A549 (cell line): ENCODE measurements at regions not wholly inside any gene's neighbourhood (a gene's known extent, or its start where the extent isn't known, plus 50 kb on each side); places are given as distances from the start of the nearest gene placed in this dataset.

Source experiments
- ATAC-seq, 2 experiments: fragments of 200-7000 bp in 1 of 2; fragments of >200 bp in 1 of 2; cut with Nextera tagmentation in 1 of 2; cut with Tn5 transposase in 1 of 2; 3 replicates each; pipeline versions ENCODE4 v1.8.0 to v1.9.1; 2018 to 2020; ENCODE audit warnings: mild to moderate bottlenecking in 1 of 2, moderate library complexity in 1 of 2
- CTCF ChIA-PET: fragments of 300-600 bp; sonication (Branson Sonifier 250); formaldehyde crosslinking; extraction: SDS; loops from one replicate; lab custom pipeline; 2021; ENCODE audit warnings: antibody characterized with exemption, inconsistent platforms; lab: Yijun Ruan, JAX
- POLR2A ChIA-PET: fragments of 350-600 bp; formaldehyde crosslinking; extraction: SDS; loops from one replicate; lab custom pipeline; 2021; ENCODE audit warnings: antibody characterized with exemption, inconsistent platforms; lab: Yijun Ruan, JAX
- DNase-seq, 2 experiments: peaks; one replicate each; pipeline versions ENCODE4 v3.0.0 to v3.0.0-alpha.2; 2011 to 2016; ENCODE audit warnings: low read depth in 1 of 2, low spot score in 1 of 2
- FAIRE-seq: peaks from 2 replicates; lab custom pipeline; 2011; peaks lifted over from hg19 to GRCh38; lab: Jason Lieb, UNC
- H3K27ac ChIP-seq, 2 experiments: fragments of >200 bp; sonication (Bioruptor Twin); formaldehyde crosslinking; 3 replicates each; pipeline ENCODE4 v1.5.1; 2016 to 2017
- H3K4me1 ChIP-seq: fragments of >200 bp; sonication (Bioruptor Twin); formaldehyde crosslinking; 3 replicates; pipeline ENCODE4 v1.6.1; 2016
- H3K4me2 ChIP-seq: fragments of >200 bp; sonication (Bioruptor Twin); formaldehyde crosslinking; 3 replicates; pipeline ENCODE4 v1.6.1; 2016
- H3K4me3 ChIP-seq: fragments of >200 bp; sonication (Bioruptor Twin); formaldehyde crosslinking; 3 replicates; pipeline ENCODE4 v1.5.1; 2016
- H3K9me3 ChIP-seq: fragments of >200 bp; sonication (Bioruptor Twin); formaldehyde crosslinking; 3 replicates; pipeline ENCODE4 v1.6.1; 2016
- ATOH8 ChIP-seq: fragments of 250-450 bp; sonication (Bioruptor Pico); IDR thresholded peaks from 2 replicates; pipeline ENCODE4 v1.5.0; 2020; ENCODE audit warnings: low read depth, mild to moderate bottlenecking, moderate library complexity
- CBX2 ChIP-seq: fragments of 200-600 bp; sonication (generic); IDR thresholded peaks from 2 replicates; pipeline ENCODE4 v1.6.1; 2016; ENCODE audit warnings: low read depth, mild to moderate bottlenecking, borderline replicate concordance
- CEBPB ChIP-seq, 2 experiments: fragments of >200 bp in 1 of 2; sonication (Bioruptor Twin) in 1 of 2; formaldehyde crosslinking in 1 of 2; IDR thresholded peaks; 2 replicates each; pipeline ENCODE4 v1.6.1; 2012 to 2016
- EHMT2 ChIP-seq: fragments of 200-600 bp; sonication (generic); IDR thresholded peaks from 2 replicates; pipeline ENCODE4 v1.6.1; 2016; ENCODE audit warnings: antibody characterized with exemption, low read depth, mild to moderate bottlenecking, moderate library complexity
- ELK1 ChIP-seq: fragments of 150-350 bp; IDR thresholded peaks from 2 replicates; pipeline ENCODE4 v1.6.1; 2014; ENCODE audit warnings: low read depth, mild to moderate bottlenecking, low read length
- EP300 ChIP-seq, 2 experiments: fragments of >200 bp; sonication (Bioruptor Twin); formaldehyde crosslinking; IDR thresholded peaks; 2 replicates in 1 of 2; 3 replicates in 1 of 2; pipeline ENCODE4 v1.6.1; 2016 to 2017
- FOXS1 ChIP-seq: fragments of 250-450 bp; sonication (Bioruptor Pico); IDR thresholded peaks from 2 replicates; pipeline ENCODE4 v1.5.0; 2020; ENCODE audit warnings: mild to moderate bottlenecking, moderate library complexity
- HDAC2 ChIP-seq: fragments of 200-600 bp; sonication (generic); IDR thresholded peaks from 2 replicates; pipeline ENCODE4 v1.6.1; 2016
- HEYL ChIP-seq: fragments of 250-450 bp; sonication (Bioruptor Pico); IDR thresholded peaks from 2 replicates; pipeline ENCODE4 v1.8.0; 2021; ENCODE audit warnings: mild to moderate bottlenecking, moderate library complexity
- HOXA7 ChIP-seq: fragments of 250-450 bp; sonication (Bioruptor Pico); IDR thresholded peaks from 2 replicates; pipeline ENCODE4 v1.5.0; 2020; ENCODE audit warnings: mild to moderate bottlenecking, moderate library complexity
- HOXB13 ChIP-seq: fragments of 250-450 bp; sonication (Bioruptor Pico); IDR thresholded peaks from 2 replicates; pipeline ENCODE4 v1.5.0; 2020; ENCODE audit warnings: low read depth, mild to moderate bottlenecking, moderate library complexity
- JUNB ChIP-seq: fragments of >200 bp; sonication (Bioruptor Twin); formaldehyde crosslinking; IDR thresholded peaks from 2 replicates; pipeline ENCODE4 v1.6.1; 2016
- KDM1A ChIP-seq: fragments of 200-600 bp; sonication (generic); IDR thresholded peaks from 2 replicates; pipeline ENCODE4 v1.6.1; 2016; ENCODE audit warnings: low read depth, mild to moderate bottlenecking
- KDM5A ChIP-seq: fragments of 200-600 bp; sonication (generic); IDR thresholded peaks from 2 replicates; pipeline ENCODE4 v1.6.1; 2016; ENCODE audit warnings: antibody characterized with exemption, mild to moderate bottlenecking
- MYC ChIP-seq: IDR thresholded peaks from 2 replicates; pipeline ENCODE4 v1.6.1; 2012; ENCODE audit warnings: mild to moderate bottlenecking, inconsistent platforms, low read length, improper control_type of control experiment, borderline replicate concordance
- NFE2L2 ChIP-seq: fragments of 150-350 bp; conservative IDR thresholded peaks from 2 replicates; pipeline ENCODE4 v1.6.1; 2014; ENCODE audit warnings: low read length
- NR3C1 ChIP-seq: fragments of >200 bp; sonication (Bioruptor Twin); formaldehyde crosslinking; IDR thresholded peaks from 3 replicates; pipeline ENCODE4 v1.6.1; 2017
- PHF8 ChIP-seq: fragments of 200-600 bp; sonication (generic); IDR thresholded peaks from 2 replicates; pipeline ENCODE4 v1.6.1; 2016; ENCODE audit warnings: low read depth, mild to moderate bottlenecking, antibody characterized with exemption, moderate library complexity, borderline replicate concordance
- RAD21 ChIP-seq, 2 experiments: fragments of >200 bp in 1 of 2; sonication (Bioruptor Twin) in 1 of 2; formaldehyde crosslinking in 1 of 2; IDR thresholded peaks in 1 of 2; conservative IDR thresholded peaks in 1 of 2; 2 replicates in 1 of 2; 3 replicates in 1 of 2; pipeline ENCODE4 v1.6.1; 2012 to 2018; ENCODE audit warnings: inconsistent platforms in 1 of 2
- RARB ChIP-seq: fragments of 250-450 bp; sonication (Bioruptor Pico); IDR thresholded peaks from 2 replicates; pipeline ENCODE4 v1.8.0; 2021; ENCODE audit warnings: mild to moderate bottlenecking, moderate library complexity
- REST ChIP-seq: fragments of 200-600 bp; sonication (generic); IDR thresholded peaks from 2 replicates; pipeline ENCODE4 v1.6.1; 2016; ENCODE audit warnings: antibody characterized with exemption, mild to moderate bottlenecking, moderate library complexity
- RNF2 ChIP-seq: fragments of 200-600 bp; sonication (generic); IDR thresholded peaks from 2 replicates; pipeline ENCODE4 v1.6.1; 2016; ENCODE audit warnings: low read depth, mild to moderate bottlenecking, antibody characterized with exemption, moderate library complexity, borderline replicate concordance
- SMC3 ChIP-seq: fragments of >200 bp; sonication (Bioruptor Twin); formaldehyde crosslinking; IDR thresholded peaks from 3 replicates; pipeline ENCODE4 v1.6.1; 2018; ENCODE audit warnings: inconsistent platforms
- TFCP2L1 ChIP-seq: fragments of 250-450 bp; sonication (Bioruptor Pico); IDR thresholded peaks from 2 replicates; pipeline ENCODE4 v1.5.0; 2021; ENCODE audit warnings: mild to moderate bottlenecking
- TP53 ChIP-seq: fragments of 250-450 bp; sonication (Bioruptor Pico); IDR thresholded peaks from 2 replicates; pipeline ENCODE4 v1.5.0; 2021; ENCODE audit warnings: mild to moderate bottlenecking, moderate library complexity
- ZFP36 ChIP-seq: fragments of 450-650 bp; IDR thresholded peaks from 2 replicates; pipeline ENCODE4 v1.6.1; 2014; ENCODE audit warnings: borderline replicate concordance; ENCODE audit not compliant: partially characterized antibody
- ZNF302 ChIP-seq: fragments of 250-450 bp; sonication (Bioruptor Pico); IDR thresholded peaks from 2 replicates; pipeline ENCODE4 v1.9.0; 2021; ENCODE audit warnings: inconsistent platforms, mild to moderate bottlenecking, moderate library complexity
- ZSCAN20 ChIP-seq: fragments of 250-450 bp; sonication (Bioruptor Pico); IDR thresholded peaks from 2 replicates; pipeline ENCODE4 v1.8.0; 2022; ENCODE audit warnings: mild to moderate bottlenecking, moderate library complexity
- WGBS: methylation state at CpG from one replicate; pipeline ENCODE4 v1.1.6; 2017; ENCODE audit errors: missing lambda C conversion rate; 5-methylcytosine and 5-hydroxymethylcytosine counted together

- no peaks in the 10 kb centered on the region for H3K9me3 ChIP-seq
- POLR2A ChIA-PET = interaction anchor here (1.2 kb wide), 1 partner anchor 84 kb away, joined by 5 read pairs; no protein-coding TSS in a partner anchor
- H3K4me3 ChIP-seq = no peak overlapping the region
- ATAC-seq = no peak
- H3K4me1 ChIP-seq = peaks cover 18% of the 10 kb centered on the region
- no peak for DNase-seq
- no peak for FAIRE-seq
- TF ChIP-seq HOXB13 (no peak), TP53 (no peak), ZSCAN20 (no peak), FOXS1 (CRISPR knock-in tag) (no peak), HEYL (no peak), ATOH8 (CRISPR knock-in tag) (no peak), NFE2L2 (no peak), SMC3 (no peak), MYC (no peak), PHF8 (no peak), JUNB (no peak)
- TF ChIP-seq, all 56 proteins: peak for 0
- peak overlapping the region in 1 of 2 experiments; percentile 59; a peak in 2 of 6 replicates for H3K27ac ChIP-seq
- WGBS = 87% methylated on average over 7 of the region's 7 CpGs
- H3K4me2 ChIP-seq = no peak overlapping the region
- CTCF ChIA-PET = interaction anchor here (3.3 to 15.0 kb wide), 5 partner anchors 9 to 143 kb away, joined by 17 to 699 read pairs (median 51); partner anchors contain the start of gene ID3
These were observed 52.0 kb upstream of the RPL11 start for GRCh38 chr1:23639460-23640095.

- DNase-seq (no peak), ATAC-seq (no peak), FAIRE-seq (no peak)
- Histone ChIP-seq H3K4me2 (no peak overlapping the region), H3K9me3 (no peaks in the 10 kb centered on the region), H3K27ac (peak overlapping the region in 1 of 2 experiments; percentile 91; a peak in 3 of 6 replicates), H3K4me1 (peaks cover 25% of the 10 kb centered on the region), H3K4me3 (no peak overlapping the region)
- CTCF ChIA-PET = interaction anchor here (0.7 to 15.0 kb wide), 15 partner anchors 10 to 662 kb away, joined by 3 to 699 read pairs (median 13); partner anchors contain the start of genes ID3 and RPL11
- TF ChIP-seq ZFP36 (peak; percentile 93), RAD21 (conservative IDR thresholded peaks at IDR 0.05 in 1 of 2, IDR thresholded peaks at IDR 0.05 in 1 of 2) (no peak), CBX2 (no peak), NFE2L2 (no peak), ZNF302 (no peak), NR3C1 (no peak)
- WGBS = 52% methylated on average over 5 of the region's 5 CpGs
- POLR2A ChIA-PET = interaction anchor here (1.2 to 2.5 kb wide), 2 partner anchors 80 to 83 kb away, joined by 5 to 26 read pairs; partner anchors contain the start of gene ID3
These were observed 52.8 kb upstream of the RPL11 start for GRCh38 chr1:23638786-23639241.

GRCh38 chr1:23638188-23638619 lies 53.4 kb upstream of the RPL11 start:
- FAIRE-seq (no peak), DNase-seq (no peak), ATAC-seq (peak in 1 of 2 experiments; percentile 10; a peak in 3 of 6 replicates)
- no peak for TF ChIP-seq TFCP2L1 (CRISPR knock-in tag)
- no peak for TF ChIP-seq HDAC2
- no peak for TF ChIP-seq EP300 (IDR thresholded peaks at IDR 0.05)
- no peak for TF ChIP-seq EHMT2
- TF ChIP-seq ELK1 = no peak
- no peak for TF ChIP-seq KDM1A
- TF ChIP-seq KDM5A = no peak
- TF ChIP-seq CEBPB (IDR thresholded peaks at IDR 0.05) = no peak
- no peak for TF ChIP-seq RNF2
- no peak for TF ChIP-seq HOXA7 (CRISPR knock-in tag)
- TF ChIP-seq RARB = no peak
- no peak for TF ChIP-seq REST
- no peaks in the 10 kb centered on the region for H3K9me3 ChIP-seq
- CTCF ChIA-PET = interaction anchor here (0.6 to 15.0 kb wide), 21 partner anchors 11 to 661 kb away, joined by 3 to 699 read pairs (median 11); partner anchors contain the start of genes ID3 and RPL11
- peak overlapping the region; percentile 91 to 95 for H3K27ac ChIP-seq
- H3K4me1 ChIP-seq = peaks cover 25% of the 10 kb centered on the region
- 84% methylated on average over 4 of the region's 4 CpGs for WGBS
- H3K4me2 ChIP-seq = peak overlapping the region; percentile 50; the same call in 1 of the 3 replicates
- no peak overlapping the region for H3K4me3 ChIP-seq
- POLR2A ChIA-PET = interaction anchor here (2.5 kb wide), 1 partner anchor 79 kb away, joined by 26 read pairs; the partner anchor contains the start of gene ID3
